ENCODE measurements at regions not wholly inside any gene's neighbourhood (a gene's known extent, or its start where the extent isn't known, plus 50 kb on each side); places are given as distances from the start of the nearest gene placed in this dataset.
"Not testable (repeated sequence)": the region's sequence is repeated elsewhere in the genome, so short reads cannot be mapped to it uniquely, and the experiment has no call there.

GRCh38 chr2:149800624-149801542 lies 213.3 kb upstream of the MMADHC start:
- no peak for DNase-seq (ENCODE audit: low read depth)

GRCh38 chr2:149799013-149799705 lies 211.6 kb upstream of the MMADHC start:
- DNase-seq (ENCODE audit: low read depth): peak; percentile 22

GRCh38 chr2:149797030-149797429 lies 209.5 kb upstream of the MMADHC start:
- no peak for DNase-seq (ENCODE audit: low read depth)

- no peak for DNase-seq (ENCODE audit: low read depth)
Observed at GRCh38 chr2:149789549-149789948, 202.0 kb upstream of the MMADHC start.

GRCh38 chr2:149787206-149787605 lies 199.6 kb upstream of the MMADHC start:
- DNase-seq (ENCODE audit: low read depth): no peak

GRCh38 chr2:149783284-149783683 lies 195.7 kb upstream of the MMADHC start:
- no peak for DNase-seq (ENCODE audit: low read depth)

GRCh38 chr2:149782572-149782971 lies 195.0 kb upstream of the MMADHC start:
- DNase-seq (ENCODE audit: low read depth): no peak

GRCh38 chr2:149781263-149781808 lies 193.8 kb upstream of the MMADHC start:
- no peak for DNase-seq (ENCODE audit: low read depth)

GRCh38 chr2:149773006-149773405 lies 185.4 kb upstream of the MMADHC start:
- no peak for DNase-seq (ENCODE audit: low read depth)

GRCh38 chr2:149768320-149768799 lies 180.8 kb upstream of the MMADHC start:
- no peak for DNase-seq (ENCODE audit: low read depth)

- DNase-seq (ENCODE audit: low read depth): no peak
Observed at GRCh38 chr2:149767516-149767974, 180.0 kb upstream of the MMADHC start.

- DNase-seq (ENCODE audit: low read depth): no peak
Observed at GRCh38 chr2:149766339-149766738, 178.8 kb upstream of the MMADHC start.

- DNase-seq (ENCODE audit: low read depth): no peak
Observed at GRCh38 chr2:149765636-149766035, 178.1 kb upstream of the MMADHC start.

GRCh38 chr2:149765003-149765402 lies 177.4 kb upstream of the MMADHC start:
- no peak for DNase-seq (ENCODE audit: low read depth)

GRCh38 chr2:149763358-149763757 lies 175.8 kb upstream of the MMADHC start:
- no peak for DNase-seq (ENCODE audit: low read depth)

GRCh38 chr2:149761611-149762010 lies 174.0 kb upstream of the MMADHC start:
- no peak for DNase-seq (ENCODE audit: low read depth)

GRCh38 chr2:149759382-149759781 lies 171.8 kb upstream of the MMADHC start:
- not testable (repeated sequence) for DNase-seq (ENCODE audit: low read depth)

- not testable (repeated sequence) for DNase-seq (ENCODE audit: low read depth)
Observed at GRCh38 chr2:149754722-149755121, 167.1 kb upstream of the MMADHC start.

GRCh38 chr2:149747456-149747855 lies 159.9 kb upstream of the MMADHC start:
- DNase-seq (ENCODE audit: low read depth): no peak

- DNase-seq (ENCODE audit: low read depth): no peak
Observed at GRCh38 chr2:149745396-149746230, 158.0 kb upstream of the MMADHC start.

- no peak for DNase-seq (ENCODE audit: low read depth)
Observed at GRCh38 chr2:149744865-149745264, 157.3 kb upstream of the MMADHC start.
